Smooth muscle cell (in vitro differentiated cells): ENCODE measurements at regions not wholly inside any gene's neighbourhood (a gene's known extent, or its start where the extent isn't known, plus 50 kb on each side); places are given as distances from the start of the nearest gene placed in this dataset.

Experiments used
- DNase-seq: peaks from one replicate; lab custom pipeline; 2025; ENCODE audit not compliant: unreplicated experiment; lab: John Stamatoyannopoulos, UW
- H2AFZ ChIP-seq: fragments of 200-600 bp; sonication (generic); 2 replicates; pipeline ENCODE4 v1.6.0; 2016; ENCODE audit warnings: antibody characterized with exemption, low read depth, mild to moderate bottlenecking
- H3F3A ChIP-seq: fragments of 200-600 bp; sonication (generic); 2 replicates; pipeline ENCODE4 v1.6.0; 2017; ENCODE audit warnings: antibody characterized with exemption, low read depth
- H3K27ac ChIP-seq: fragments of 200-600 bp; sonication (generic); 2 replicates; pipeline ENCODE4 v1.5.1; 2016; ENCODE audit warnings: low read depth, mild to moderate bottlenecking
- H3K27me3 ChIP-seq: fragments of 200-600 bp; sonication (generic); 2 replicates; pipeline ENCODE4 v1.6.1; 2016; ENCODE audit warnings: low read depth, mild to moderate bottlenecking
- H3K36me3 ChIP-seq: fragments of 200-600 bp; sonication (generic); 2 replicates; pipeline ENCODE4 v1.5.1; 2016; ENCODE audit warnings: low read depth
- H3K4me1 ChIP-seq: fragments of 200-600 bp; sonication (generic); 2 replicates; pipeline ENCODE4 v1.5.1; 2016; ENCODE audit warnings: low read depth
- H3K4me2 ChIP-seq: fragments of 200-600 bp; sonication (generic); 2 replicates; pipeline ENCODE4 v1.6.0; 2016; ENCODE audit warnings: mild to moderate bottlenecking
- H3K4me3 ChIP-seq: fragments of 200-600 bp; sonication (generic); 2 replicates; pipeline ENCODE4 v1.5.1; 2016; ENCODE audit warnings: mild to moderate bottlenecking
- H3K79me2 ChIP-seq: fragments of 200-600 bp; sonication (generic); 2 replicates; pipeline ENCODE4 v1.6.0; 2016; ENCODE audit warnings: low read depth, mild to moderate bottlenecking
- H3K9ac ChIP-seq: fragments of 200-600 bp; sonication (generic); 2 replicates; pipeline ENCODE4 v1.6.0; 2016; ENCODE audit warnings: low read depth
- H3K9me3 ChIP-seq: fragments of 200-600 bp; sonication (generic); replicated peaks from 2 replicates; pipeline ENCODE4 v1.5.1; 2016; ENCODE audit warnings: low read depth
- H4K20me1 ChIP-seq: fragments of 200-600 bp; sonication (generic); 2 replicates; pipeline ENCODE4 v1.6.0; 2016; ENCODE audit warnings: low read depth
- CTCF ChIP-seq: fragments of 200-600 bp; sonication (generic); IDR thresholded peaks from 2 replicates; pipeline ENCODE4 v1.5.1; 2017; ENCODE audit warnings: borderline replicate concordance, mild to moderate bottlenecking, antibody characterized with exemption; ENCODE audit not compliant: insufficient read depth, poor library complexity, severe bottlenecking
- WGBS: methylation state at CpG from one replicate; pipeline ENCODE4 v1.1.7; 2016; ENCODE audit warnings: low lambda C conversion rate; 5-methylcytosine and 5-hydroxymethylcytosine counted together

GRCh38 chr14:80133457-80133856 lies 77.8 kb downstream of the DIO2 start:
- 81% methylated on average over 3 of the region's 3 CpGs for WGBS

GRCh38 chr14:80127466-80127865 lies 83.8 kb downstream of the DIO2 start:
- no peak overlapping the region for H3K4me3 ChIP-seq
- DNase-seq: no peak
- no peak overlapping the region for H3K4me2 ChIP-seq
- H3K36me3 ChIP-seq: no peaks in the 10 kb centered on the region
- H3K4me1 ChIP-seq: no peaks in the 10 kb centered on the region
- no peaks in the 10 kb centered on the region for H3K79me2 ChIP-seq
- H2AFZ ChIP-seq: no peak overlapping the region
- no peaks in the 10 kb centered on the region for H4K20me1 ChIP-seq
- H3K9ac ChIP-seq: no peak overlapping the region
- TF ChIP-seq CTCF: no peak
- H3K27ac ChIP-seq: no peak overlapping the region
- no peaks in the 10 kb centered on the region for H3K9me3 ChIP-seq
- H3K27me3 ChIP-seq: no peaks in the 10 kb centered on the region
- no peaks in the 10 kb centered on the region for H3F3A ChIP-seq

More at GRCh38 chr14:80133457-80133856, 77.8 kb downstream of the DIO2 start:
- Histone ChIP-seq H3F3A (no peaks in the 10 kb centered on the region), H3K9me3 (no peaks in the 10 kb centered on the region), H3K27me3 (no peaks in the 10 kb centered on the region), H3K79me2 (no peaks in the 10 kb centered on the region), H2AFZ (no peak overlapping the region), H4K20me1 (no peaks in the 10 kb centered on the region), H3K27ac (no peak overlapping the region), H3K4me2 (no peak overlapping the region), H3K9ac (no peak overlapping the region), H3K4me3 (no peak overlapping the region), H3K4me1 (no peaks in the 10 kb centered on the region), H3K36me3 (no peaks in the 10 kb centered on the region)
- no peak for TF ChIP-seq CTCF
- DNase-seq: no peak

GRCh38 chr14:80124794-80125193 lies 86.5 kb downstream of the DIO2 start:
- Histone ChIP-seq H3K4me3 (no peak overlapping the region), H3K9ac (no peak overlapping the region), H3K9me3 (no peaks in the 10 kb centered on the region), H3K79me2 (no peaks in the 10 kb centered on the region), H3K36me3 (no peaks in the 10 kb centered on the region), H3K4me2 (no peak overlapping the region), H3F3A (no peaks in the 10 kb centered on the region), H3K27ac (no peak overlapping the region), H3K4me1 (no peaks in the 10 kb centered on the region), H4K20me1 (no peaks in the 10 kb centered on the region), H3K27me3 (no peaks in the 10 kb centered on the region), H2AFZ (no peak overlapping the region)
- no peak for TF ChIP-seq CTCF
- DNase-seq: no peak
- WGBS: 75% methylated on average over 3 of the region's 3 CpGs

- Histone ChIP-seq H3F3A (no peaks in the 10 kb centered on the region), H2AFZ (no peak overlapping the region), H3K4me2 (no peak overlapping the region), H3K9ac (no peak overlapping the region), H3K36me3 (no peaks in the 10 kb centered on the region), H3K79me2 (no peaks in the 10 kb centered on the region), H3K4me3 (no peak overlapping the region), H3K4me1 (no peaks in the 10 kb centered on the region), H4K20me1 (no peaks in the 10 kb centered on the region), H3K9me3 (no peaks in the 10 kb centered on the region), H3K27me3 (no peaks in the 10 kb centered on the region), H3K27ac (no peak overlapping the region)
- DNase-seq: no peak
- 82% methylated on average over 1 of the region's 1 CpG for WGBS
- no peak for TF ChIP-seq CTCF
These were observed 93.4 kb downstream of the DIO2 start for GRCh38 chr14:80117876-80118275.
